Colonic mucosa (tissue), 4 donors: ENCODE measurements at regions not wholly inside any gene's neighbourhood (a gene's known extent, or its start where the extent isn't known, plus 50 kb on each side); places are given as distances from the start of the nearest gene placed in this dataset.

Experiments used
- DNase-seq: peaks from one replicate; pipeline ENCODE4 v3.0.0-alpha.2; 2020
- H3K27ac ChIP-seq: fragments of 200-600 bp; one replicate; pipeline ENCODE4 v1.8.0; 2021
- H3K27me3 ChIP-seq: fragments of 200-600 bp; one replicate; pipeline ENCODE4 v1.8.0; 2021
- H3K36me3 ChIP-seq: fragments of 200-600 bp; one replicate; pipeline ENCODE4 v1.8.0; 2021
- H3K4me1 ChIP-seq: fragments of 200-600 bp; one replicate; pipeline ENCODE4 v1.8.0; 2021; ENCODE audit warnings: mild to moderate bottlenecking
- H3K4me3 ChIP-seq: fragments of 200-600 bp; one replicate; pipeline ENCODE4 v1.8.0; 2021
- H3K9ac ChIP-seq, 2 donors: one replicate each; pipeline ENCODE4 v1.7.0; 2013; ENCODE audit warnings: control low read depth in 2 of 2, low read depth in 2 of 2, low read length in 2 of 2
- H3K9me3 ChIP-seq: fragments of 200-600 bp; one replicate; pipeline ENCODE4 v1.8.0; 2021
- CTCF ChIP-seq: fragments of 200-600 bp; IDR thresholded peaks from one replicate; pipeline ENCODE4 v1.8.0; 2022; ENCODE audit warnings: antibody characterized with exemption, mild to moderate bottlenecking
- intact Hi-C: fragments of 100-400 bp; cut with DNase I; formaldehyde crosslinking; loops from one replicate; pipeline ENCODE4 v1.14.1; 2022
- donor health status: healthy.
- donor health status: DM: no; HTN: no; CAD: no.
- donor health status: DM: no; HTN: no; CAD: no.

GRCh38 chr2:89845532-89845931, 1154.1 kb downstream of the RPIA start:
- Histone ChIP-seq H3K4me3 (no peak overlapping the region), H3K9ac (no peak overlapping the region), H3K27me3 (no peaks in the 10 kb centered on the region), H3K9me3 (no peaks in the 10 kb centered on the region), H3K36me3 (no peaks in the 10 kb centered on the region), H3K4me1 (no peaks in the 10 kb centered on the region), H3K27ac (no peak overlapping the region)
- no peak for DNase-seq
- intact Hi-C loops = no loop called here
- no peak for TF ChIP-seq CTCF

- H3K27me3 ChIP-seq = no peaks in the 10 kb centered on the region
- no peak overlapping the region for H3K9ac ChIP-seq
- no peak for DNase-seq
- intact Hi-C loops = no loop called here
- H3K4me1 ChIP-seq = no peaks in the 10 kb centered on the region
- no peaks in the 10 kb centered on the region for H3K36me3 ChIP-seq
- H3K27ac ChIP-seq = no peak overlapping the region
- H3K4me3 ChIP-seq = no peak overlapping the region
- no peak for TF ChIP-seq CTCF
- no peaks in the 10 kb centered on the region for H3K9me3 ChIP-seq
Observed at GRCh38 chr2:89848114-89848513, 1156.6 kb downstream of the RPIA start.

GRCh38 chr2:89848763-89849368, 1157.4 kb downstream of the RPIA start:
- no peak for TF ChIP-seq CTCF

GRCh38 chr2:89849731-89850130, 1158.3 kb downstream of the RPIA start:
- DNase-seq = no peak
- H3K4me3 ChIP-seq = no peak overlapping the region
- no peaks in the 10 kb centered on the region for H3K4me1 ChIP-seq
- H3K27ac ChIP-seq = no peak overlapping the region
- intact Hi-C loops = no loop called here
- no peaks in the 10 kb centered on the region for H3K27me3 ChIP-seq
- H3K36me3 ChIP-seq = no peaks in the 10 kb centered on the region
- TF ChIP-seq CTCF = no peak
- no peak overlapping the region for H3K9ac ChIP-seq
- H3K9me3 ChIP-seq = no peaks in the 10 kb centered on the region

More at GRCh38 chr2:89848763-89849368, 1157.4 kb downstream of the RPIA start:
- H3K27me3 ChIP-seq = no peaks in the 10 kb centered on the region
- no peak overlapping the region for H3K27ac ChIP-seq
- H3K4me1 ChIP-seq = no peaks in the 10 kb centered on the region
- H3K9ac ChIP-seq = no peak overlapping the region
- DNase-seq = no peak
- no peak overlapping the region for H3K4me3 ChIP-seq
- no peaks in the 10 kb centered on the region for H3K9me3 ChIP-seq
- intact Hi-C loops = no loop called here
- no peaks in the 10 kb centered on the region for H3K36me3 ChIP-seq

GRCh38 chr2:89850481-89850880, 1159.0 kb downstream of the RPIA start:
- H3K27ac ChIP-seq = no peak overlapping the region
- DNase-seq = no peak
- intact Hi-C loops = no loop called here
- no peaks in the 10 kb centered on the region for H3K36me3 ChIP-seq
- H3K9me3 ChIP-seq = no peaks in the 10 kb centered on the region
- TF ChIP-seq CTCF = no peak
- H3K27me3 ChIP-seq = no peaks in the 10 kb centered on the region
- H3K4me1 ChIP-seq = no peaks in the 10 kb centered on the region
- no peak overlapping the region for H3K9ac ChIP-seq
- no peak overlapping the region for H3K4me3 ChIP-seq
